ENCODE measurements at regions not wholly inside any gene's neighbourhood (a gene's known extent, or its start where the extent isn't known, plus 50 kb on each side); places are given as distances from the start of the nearest gene placed in this dataset.
"Not testable (repeated sequence)": the region's sequence is repeated elsewhere in the genome, so short reads cannot be mapped to it uniquely, and the experiment has no call there.

GRCh38 chr22:42217752-42218280 lies 52.6 kb downstream of the TCF20 start:
- no peak for DNase-seq (ENCODE audit: low spot score)

GRCh38 chr22:42217019-42217751 lies 53.3 kb downstream of the TCF20 start:
- no peak for DNase-seq (ENCODE audit: low spot score)

GRCh38 chr22:42214633-42215415 lies 55.6 kb downstream of the TCF20 start:
- DNase-seq (ENCODE audit: low spot score), result peak; percentile 95

GRCh38 chr22:42208362-42208761 lies 62.1 kb downstream of the TCF20 start:
- no peak for DNase-seq (ENCODE audit: low spot score)

- DNase-seq (ENCODE audit: low spot score), result no peak
Observed at GRCh38 chr22:42207918-42208317, 62.5 kb downstream of the TCF20 start.

GRCh38 chr22:42203609-42204008 lies 66.8 kb downstream of the TCF20 start:
- no peak for DNase-seq (ENCODE audit: low spot score)

GRCh38 chr22:42202669-42203068 lies 67.8 kb downstream of the TCF20 start:
- no peak for DNase-seq (ENCODE audit: low spot score)

GRCh38 chr22:42202048-42202447 lies 68.4 kb downstream of the TCF20 start:
- no peak for DNase-seq (ENCODE audit: low spot score)

GRCh38 chr22:42199025-42199424 lies 68.4 kb upstream of the CYP2D6 start:
- DNase-seq (ENCODE audit: low spot score), result no peak

GRCh38 chr22:42198226-42198625 lies 67.6 kb upstream of the CYP2D6 start:
- DNase-seq (ENCODE audit: low spot score), result no peak

- no peak for DNase-seq (ENCODE audit: low spot score)
Observed at GRCh38 chr22:42196454-42196853, 65.8 kb upstream of the CYP2D6 start.

- no peak for DNase-seq (ENCODE audit: low spot score)
Observed at GRCh38 chr22:42194953-42195352, 64.3 kb upstream of the CYP2D6 start.

- no peak for DNase-seq (ENCODE audit: low spot score)
Observed at GRCh38 chr22:42194104-42194851, 63.7 kb upstream of the CYP2D6 start.

- DNase-seq (ENCODE audit: low spot score), result no peak
Observed at GRCh38 chr22:42192547-42192946, 61.9 kb upstream of the CYP2D6 start.

- no peak for DNase-seq (ENCODE audit: low spot score)
Observed at GRCh38 chr22:42190274-42190673, 59.7 kb upstream of the CYP2D6 start.

- DNase-seq (ENCODE audit: low spot score), result no peak
Observed at GRCh38 chr22:42189761-42190160, 59.2 kb upstream of the CYP2D6 start.

GRCh38 chr22:42188808-42189447 lies 58.3 kb upstream of the CYP2D6 start:
- no peak for DNase-seq (ENCODE audit: low spot score)

GRCh38 chr22:42187646-42188045 lies 57.0 kb upstream of the CYP2D6 start:
- DNase-seq (ENCODE audit: low spot score), result no peak

- no peak for DNase-seq (ENCODE audit: low spot score)
Observed at GRCh38 chr22:42185915-42186439, 55.4 kb upstream of the CYP2D6 start.

- DNase-seq (ENCODE audit: low spot score), result no peak
Observed at GRCh38 chr22:42184852-42185251, 54.2 kb upstream of the CYP2D6 start.

GRCh38 chr22:42183461-42184059 lies 53.0 kb upstream of the CYP2D6 start:
- DNase-seq (ENCODE audit: low spot score), result not testable (repeated sequence)

All from pons (tissue), 1 donor.